PC-3 (cell line): ENCODE measurements at regions not wholly inside any gene's neighbourhood (a gene's known extent, or its start where the extent isn't known, plus 50 kb on each side); places are given as distances from the start of the nearest gene placed in this dataset.

Source experiments
- ATAC-seq: fragments of 200-7000 bp; cut with Tn5 transposase; 2 replicates; pipeline ENCODE4 v1.9.1; 2020; ENCODE audit warnings: mild to moderate bottlenecking, moderate library complexity
- BruUV-seq: library from RNA; stranded (reverse); fragments of 400-500 nt; replicated peaks from 2 replicates; lab custom pipeline; 2021; lab: Mats Ljungman, UMichigan
- CTCF ChIA-PET: fragments of 300-600 bp; sonication (Branson Sonifier 250); formaldehyde crosslinking; loops from one replicate; lab custom pipeline; 2022; ENCODE audit warnings: antibody characterized with exemption; lab: Charles Lee
- POLR2A ChIA-PET: fragments of 300-600 bp; sonication (Branson Sonifier 250); formaldehyde crosslinking; loops from one replicate; lab custom pipeline; 2022; ENCODE audit warnings: antibody characterized with exemption; ENCODE audit not compliant: unreplicated experiment; lab: Charles Lee
- DNase-seq: peaks from one replicate; pipeline ENCODE4 v3.0.0-alpha.2; 2015
- H2AFZ ChIP-seq: fragments of 300-600 bp; sonication (generic); 2 replicates; pipeline ENCODE4 v1.6.0; 2016; ENCODE audit warnings: antibody characterized with exemption, low read length
- H3F3A ChIP-seq: fragments of 300-600 bp; sonication (generic); one replicate; pipeline ENCODE4 v1.6.0; 2017; ENCODE audit warnings: antibody characterized with exemption, low read length, control low read depth, mild to moderate bottlenecking; ENCODE audit not compliant: unreplicated experiment
- H3K27ac ChIP-seq: fragments of 300-600 bp; sonication (generic); 2 replicates; pipeline ENCODE4 v1.5.1; 2016; ENCODE audit warnings: mild to moderate bottlenecking, low read length
- H3K27me3 ChIP-seq: fragments of 300-600 bp; sonication (generic); 2 replicates; pipeline ENCODE4 v1.6.1; 2016; ENCODE audit warnings: low read length, mixed read lengths
- H3K36me3 ChIP-seq: fragments of 300-600 bp; sonication (generic); 2 replicates; pipeline ENCODE4 v1.6.1; 2016; ENCODE audit warnings: low read depth, mixed run types, low read length, mixed read lengths
- H3K4me1 ChIP-seq: fragments of 300-600 bp; sonication (generic); 2 replicates; pipeline ENCODE4 v1.5.1; 2016; ENCODE audit warnings: low read length; ENCODE audit not compliant: insufficient read depth
- H3K4me2 ChIP-seq: fragments of 300-600 bp; sonication (generic); 2 replicates; pipeline ENCODE4 v1.6.0; 2016; ENCODE audit warnings: low read length
- H3K4me3 ChIP-seq: fragments of 300-600 bp; sonication (generic); 2 replicates; pipeline ENCODE4 v1.5.1; 2016; ENCODE audit warnings: mild to moderate bottlenecking, low read length, mixed read lengths
- H3K79me2 ChIP-seq: fragments of 300-600 bp; sonication (generic); 2 replicates; pipeline ENCODE4 v1.6.1; 2017; ENCODE audit warnings: low read length, mixed read lengths
- H3K9ac ChIP-seq: fragments of 300-600 bp; sonication (generic); 2 replicates; pipeline ENCODE4 v1.6.0; 2016; ENCODE audit warnings: mild to moderate bottlenecking, low read length
- H3K9me2 ChIP-seq: fragments of 300-600 bp; sonication (generic); replicated peaks from 2 replicates; pipeline ENCODE4 v1.6.1; 2016; ENCODE audit warnings: mixed run types, low read length, mixed read lengths
- H3K9me3 ChIP-seq: fragments of 300-600 bp; sonication (generic); 2 replicates; pipeline ENCODE4 v1.6.1; 2016; ENCODE audit warnings: low read length, mixed read lengths
- H4K20me1 ChIP-seq: fragments of 300-600 bp; sonication (generic); 2 replicates; pipeline ENCODE4 v1.6.1; 2016; ENCODE audit warnings: low read length, mixed read lengths
- CTCF ChIP-seq: fragments of 300-600 bp; sonication (generic); conservative IDR thresholded peaks from 2 replicates; pipeline ENCODE4 v1.5.1; 2017; ENCODE audit warnings: antibody characterized with exemption, low read depth, mild to moderate bottlenecking, low read length
- EZH2 ChIP-seq: fragments of 300-600 bp; sonication (generic); IDR thresholded peaks from one replicate; pipeline ENCODE4 v1.6.1; 2017; ENCODE audit warnings: antibody characterized with exemption, mild to moderate bottlenecking, low read length; ENCODE audit not compliant: unreplicated experiment
- EZH2phosphoT487 ChIP-seq: fragments of 300-600 bp; sonication (generic); IDR thresholded peaks from 2 replicates; pipeline ENCODE4 v1.6.1; 2018; ENCODE audit warnings: mild to moderate bottlenecking, antibody characterized with exemption, low read length, borderline replicate concordance
- intact Hi-C: fragments of 100-400 bp; cut with micrococcal nuclease; formaldehyde crosslinking; loops from 2 replicates; pipeline ENCODE4 v1.9.0; 2023

GRCh38 chr2:101560780-101561315 is 85.9 kb upstream of the RFX8 start:
- Histone ChIP-seq H2AFZ (no peak overlapping the region), H3F3A (no peaks in the 10 kb centered on the region), H3K27ac (no peak overlapping the region), H3K36me3 (no peaks in the 10 kb centered on the region), H3K79me2 (no peaks in the 10 kb centered on the region), H3K9me2 (no peaks in the 10 kb centered on the region), H3K4me1 (peaks cover 18% of the 10 kb centered on the region), H3K4me2 (no peak overlapping the region), H3K9me3 (no peaks in the 10 kb centered on the region), H3K9ac (no peak overlapping the region), H4K20me1 (no peaks in the 10 kb centered on the region), H3K4me3 (no peak overlapping the region), H3K27me3 (no peaks in the 10 kb centered on the region)
- TF ChIP-seq CTCF: no peak
- intact Hi-C loops: no loop called here
- ChIA-PET CTCF (no interaction called here), POLR2A (no interaction called here)
- no peak for ATAC-seq
- DNase-seq: no peak
- BruUV-seq: no TSS peak

- H3K9ac ChIP-seq: no peak overlapping the region
- DNase-seq (peak; percentile 76), ATAC-seq (peak; percentile 88)
These were observed 84.6 kb upstream of the RFX8 start for GRCh38 chr2:101559551-101559950.

More at GRCh38 chr2:101559551-101559950, 84.6 kb upstream of the RFX8 start:
- H3K27ac ChIP-seq: peak overlapping the region; percentile 11
- no peaks in the 10 kb centered on the region for H3K9me3 ChIP-seq
- no peaks in the 10 kb centered on the region for H4K20me1 ChIP-seq
- peak overlapping the region; percentile 16 for H2AFZ ChIP-seq
- ChIA-PET POLR2A (no interaction called here), CTCF (interaction anchor here (0.7 kb wide), 1 partner anchor 218 kb away, joined by 3 read pairs; no protein-coding TSS in a partner anchor)
- no peaks in the 10 kb centered on the region for H3K36me3 ChIP-seq
- H3K4me3 ChIP-seq: no peak overlapping the region
- TF ChIP-seq CTCF (no peak), EZH2phosphoT487 (no peak), EZH2 (no peak)
- H3K79me2 ChIP-seq: no peaks in the 10 kb centered on the region
- no peaks in the 10 kb centered on the region for H3F3A ChIP-seq
- H3K27me3 ChIP-seq: no peaks in the 10 kb centered on the region
- no peaks in the 10 kb centered on the region for H3K9me2 ChIP-seq
- H3K4me1 ChIP-seq: peaks cover 17% of the 10 kb centered on the region
- no TSS peak for BruUV-seq
- intact Hi-C loops: no loop called here
- H3K4me2 ChIP-seq: peak overlapping the region; percentile 36
